ENCODE measurements at regions not wholly inside any gene's neighbourhood (a gene's known extent, or its start where the extent isn't known, plus 50 kb on each side); places are given as distances from the start of the nearest gene placed in this dataset.

DNA sequence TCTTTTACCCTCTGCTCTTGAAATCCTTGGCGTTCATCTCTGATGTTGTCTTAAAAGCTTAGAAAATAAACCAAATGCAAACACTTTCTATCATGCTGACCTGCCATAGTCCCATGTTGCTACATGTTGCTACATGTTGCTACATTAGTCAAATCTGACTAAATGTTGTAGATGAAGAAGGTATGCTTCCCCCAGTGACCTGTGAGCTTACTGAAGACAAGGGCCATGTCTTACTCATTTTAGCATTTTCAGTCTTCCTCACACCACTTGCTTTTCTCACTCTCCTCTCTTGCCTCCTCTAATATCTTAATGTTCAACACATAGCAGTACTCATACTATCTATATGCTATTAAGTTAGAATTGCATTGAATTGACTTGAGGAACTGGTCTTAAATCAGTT, 346.4 kb upstream of the MTNR1B start:
- Mint-ChIP-seq H3K9me3 (ENCODE audit: unreplicated experiment) (no peaks in the 10 kb centered on the region), H3K4me3 (ENCODE audit: unreplicated experiment) (no peak overlapping the region), H3K27ac (ENCODE audit: low read depth, unreplicated experiment) (no peak overlapping the region), H3K4me1 (ENCODE audit: insufficient read depth, unreplicated experiment) (no peaks in the 10 kb centered on the region), H3K27me3 (ENCODE audit: insufficient read depth, unreplicated experiment) (no peaks in the 10 kb centered on the region), H3K36me3 (ENCODE audit: insufficient read depth, unreplicated experiment) (no peaks in the 10 kb centered on the region)
- intact Hi-C loops (cut with micrococcal nuclease), result no loop called here
- POLR2A ChIA-PET, result no interaction called here
- BruUV-seq (replicated peaks), result no TSS peak
- CTCF ChIA-PET, result interaction anchor here (1.3 kb wide), 1 partner anchor 263 kb away, joined by 3 read pairs; no protein-coding TSS in a partner anchor
- TF ChIP-seq, protein P1, sequence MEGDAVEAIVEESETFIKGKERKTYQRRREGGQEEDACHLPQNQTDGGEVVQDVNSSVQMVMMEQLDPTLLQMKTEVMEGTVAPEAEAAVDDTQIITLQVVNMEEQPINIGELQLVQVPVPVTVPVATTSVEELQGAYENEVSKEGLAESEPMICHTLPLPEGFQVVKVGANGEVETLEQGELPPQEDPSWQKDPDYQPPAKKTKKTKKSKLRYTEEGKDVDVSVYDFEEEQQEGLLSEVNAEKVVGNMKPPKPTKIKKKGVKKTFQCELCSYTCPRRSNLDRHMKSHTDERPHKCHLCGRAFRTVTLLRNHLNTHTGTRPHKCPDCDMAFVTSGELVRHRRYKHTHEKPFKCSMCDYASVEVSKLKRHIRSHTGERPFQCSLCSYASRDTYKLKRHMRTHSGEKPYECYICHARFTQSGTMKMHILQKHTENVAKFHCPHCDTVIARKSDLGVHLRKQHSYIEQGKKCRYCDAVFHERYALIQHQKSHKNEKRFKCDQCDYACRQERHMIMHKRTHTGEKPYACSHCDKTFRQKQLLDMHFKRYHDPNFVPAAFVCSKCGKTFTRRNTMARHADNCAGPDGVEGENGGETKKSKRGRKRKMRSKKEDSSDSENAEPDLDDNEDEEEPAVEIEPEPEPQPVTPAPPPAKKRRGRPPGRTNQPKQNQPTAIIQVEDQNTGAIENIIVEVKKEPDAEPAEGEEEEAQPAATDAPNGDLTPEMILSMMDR (IDR thresholded peaks at IDR 0.05; ENCODE audit: unreplicated experiment), result no peak
- DNase-seq (ENCODE audit: unreplicated experiment), result no peak

DNA sequence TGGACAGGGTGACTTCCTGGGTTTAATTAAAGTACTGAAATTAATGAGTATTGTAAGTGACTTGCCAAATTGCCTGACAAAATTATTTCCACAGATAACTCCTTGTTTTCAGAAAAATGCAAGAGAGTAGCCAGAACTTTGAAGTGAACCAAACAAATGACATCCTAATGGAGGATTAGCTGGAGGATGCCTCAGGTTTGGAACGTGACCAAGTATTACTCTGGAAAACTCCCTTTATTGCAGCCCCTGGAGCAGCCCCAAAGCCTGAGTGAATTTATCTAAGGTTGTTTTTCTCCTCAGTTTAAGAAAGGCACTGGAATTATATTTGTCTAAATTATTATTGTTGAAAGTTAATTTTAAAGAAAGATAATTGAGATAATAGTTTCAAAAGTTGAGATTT, 343.6 kb upstream of the MTNR1B start:
- TF ChIP-seq, protein P1 (IDR thresholded peaks at IDR 0.05; ENCODE audit: unreplicated experiment), result no peak
- intact Hi-C loops (cut with micrococcal nuclease), result no loop called here
- DNase-seq (ENCODE audit: unreplicated experiment), result no peak
- ChIA-PET CTCF (interaction anchor here (0.6 to 1.2 kb wide), 3 partner anchors 28 to 290 kb away, joined by 3 to 6 read pairs (median 5); no protein-coding TSS in a partner anchor), POLR2A (interaction anchor here (0.7 kb wide), 1 partner anchor 428 kb away, joined by 5 read pairs; no protein-coding TSS in a partner anchor)
- no peaks in the 10 kb centered on the region for H3K27me3 Mint-ChIP-seq (ENCODE audit: insufficient read depth, unreplicated experiment)
- no peak overlapping the region for H3K4me3 Mint-ChIP-seq (ENCODE audit: unreplicated experiment)
- no peaks in the 10 kb centered on the region for H3K4me1 Mint-ChIP-seq (ENCODE audit: insufficient read depth, unreplicated experiment)
- no TSS peak for BruUV-seq (replicated peaks)
- no peaks in the 10 kb centered on the region for H3K36me3 Mint-ChIP-seq (ENCODE audit: insufficient read depth, unreplicated experiment)
- no peaks in the 10 kb centered on the region for H3K9me3 Mint-ChIP-seq (ENCODE audit: unreplicated experiment)
- no peak overlapping the region for H3K27ac Mint-ChIP-seq (ENCODE audit: low read depth, unreplicated experiment)

DNA sequence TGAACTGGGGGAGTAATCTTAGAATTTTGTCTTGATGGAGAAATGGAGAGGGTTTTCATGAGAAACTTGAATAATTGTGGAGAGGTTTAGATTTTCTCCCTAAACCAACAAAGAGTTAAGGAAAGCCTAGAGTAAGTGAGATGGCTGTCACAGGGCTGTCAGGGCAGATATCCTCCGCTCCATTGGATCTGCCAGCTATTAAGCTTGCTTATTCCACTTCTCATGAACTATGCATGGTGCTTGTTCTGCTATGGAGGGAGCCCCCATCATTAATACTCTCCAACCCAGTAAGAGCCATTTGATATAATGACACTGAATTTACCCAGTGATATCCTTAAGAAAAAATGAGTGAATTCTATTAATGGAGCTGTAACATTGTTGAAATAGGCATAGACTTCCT, 342.8 kb upstream of the MTNR1B start:
- H3K27me3 Mint-ChIP-seq (ENCODE audit: insufficient read depth, unreplicated experiment), result no peaks in the 10 kb centered on the region
- no peaks in the 10 kb centered on the region for H3K4me1 Mint-ChIP-seq (ENCODE audit: insufficient read depth, unreplicated experiment)
- BruUV-seq (replicated peaks), result no TSS peak
- CTCF ChIA-PET, result interaction anchor here (1.2 kb wide), 1 partner anchor 27 kb away, joined by 5 read pairs; no protein-coding TSS in a partner anchor
- TF ChIP-seq, protein P1 (IDR thresholded peaks at IDR 0.05; ENCODE audit: unreplicated experiment), result no peak
- DNase-seq (ENCODE audit: unreplicated experiment), result no peak
- H3K36me3 Mint-ChIP-seq (ENCODE audit: insufficient read depth, unreplicated experiment), result no peaks in the 10 kb centered on the region
- POLR2A ChIA-PET, result no interaction called here
- intact Hi-C loops (cut with micrococcal nuclease), result no loop called here
- no peak overlapping the region for H3K27ac Mint-ChIP-seq (ENCODE audit: low read depth, unreplicated experiment)
- H3K9me3 Mint-ChIP-seq (ENCODE audit: unreplicated experiment), result no peaks in the 10 kb centered on the region
- H3K4me3 Mint-ChIP-seq (ENCODE audit: unreplicated experiment), result no peak overlapping the region

DNA sequence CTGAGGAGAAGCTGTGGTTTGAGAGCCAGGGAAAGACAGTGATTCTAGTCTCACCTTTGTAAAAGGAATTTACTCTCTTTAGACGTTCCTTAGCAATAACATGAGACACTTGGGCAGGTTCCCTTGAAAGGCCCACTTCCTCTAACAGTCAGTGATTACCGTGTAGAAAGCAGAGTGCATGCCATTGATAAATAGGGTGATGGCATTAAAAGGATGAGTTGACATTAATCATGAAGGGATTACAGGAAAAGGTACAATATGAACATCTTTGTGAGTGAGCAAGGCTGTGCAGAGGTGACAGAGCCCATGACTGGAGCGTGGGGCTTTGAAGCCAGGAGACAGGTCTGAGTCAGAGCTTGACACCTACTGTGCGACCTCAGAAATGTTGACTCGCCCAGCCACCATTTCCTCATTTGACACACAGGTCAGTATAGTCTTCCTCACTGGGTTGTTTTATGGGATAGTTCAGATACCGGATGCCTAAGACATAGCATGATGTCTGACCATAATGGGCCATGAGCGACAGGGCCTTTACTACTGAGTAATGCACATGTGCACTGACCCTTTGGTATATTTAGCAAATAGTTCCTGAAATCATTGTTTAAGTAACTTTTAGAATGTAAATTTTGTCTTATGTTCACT, 341.7 kb upstream of the MTNR1B start:
- no peaks in the 10 kb centered on the region for H3K4me1 Mint-ChIP-seq (ENCODE audit: insufficient read depth, unreplicated experiment)
- no peak for DNase-seq (ENCODE audit: unreplicated experiment)
- no peaks in the 10 kb centered on the region for H3K36me3 Mint-ChIP-seq (ENCODE audit: insufficient read depth, unreplicated experiment)
- H3K9me3 Mint-ChIP-seq (ENCODE audit: unreplicated experiment), result no peaks in the 10 kb centered on the region
- intact Hi-C loops (cut with micrococcal nuclease), result no loop called here
- TF ChIP-seq, protein P1 (IDR thresholded peaks at IDR 0.05; ENCODE audit: unreplicated experiment), result no peak
- ChIA-PET POLR2A (no interaction called here), CTCF (no interaction called here)
- H3K27me3 Mint-ChIP-seq (ENCODE audit: insufficient read depth, unreplicated experiment), result no peaks in the 10 kb centered on the region
- H3K4me3 Mint-ChIP-seq (ENCODE audit: unreplicated experiment), result no peak overlapping the region
- no peak overlapping the region for H3K27ac Mint-ChIP-seq (ENCODE audit: low read depth, unreplicated experiment)
- no TSS peak for BruUV-seq (replicated peaks)
